ENCODE measurements at regions not wholly inside any gene's neighbourhood (a gene's known extent, or its start where the extent isn't known, plus 50 kb on each side); places are given as distances from the start of the nearest gene placed in this dataset.

GRCh38 chr7:155885167-155886155, 73.2 kb upstream of the SHH start:
- peak; percentile 72 to 81 for DNase-seq (ENCODE audit: low read depth in 2 of 2)
- no peak overlapping the region for H3K4me3 ChIP-seq (replicated peaks in 1 of 2; ENCODE audit: low read depth in 2 of 2, low read length in 2 of 2)
- TF ChIP-seq, protein P1, sequence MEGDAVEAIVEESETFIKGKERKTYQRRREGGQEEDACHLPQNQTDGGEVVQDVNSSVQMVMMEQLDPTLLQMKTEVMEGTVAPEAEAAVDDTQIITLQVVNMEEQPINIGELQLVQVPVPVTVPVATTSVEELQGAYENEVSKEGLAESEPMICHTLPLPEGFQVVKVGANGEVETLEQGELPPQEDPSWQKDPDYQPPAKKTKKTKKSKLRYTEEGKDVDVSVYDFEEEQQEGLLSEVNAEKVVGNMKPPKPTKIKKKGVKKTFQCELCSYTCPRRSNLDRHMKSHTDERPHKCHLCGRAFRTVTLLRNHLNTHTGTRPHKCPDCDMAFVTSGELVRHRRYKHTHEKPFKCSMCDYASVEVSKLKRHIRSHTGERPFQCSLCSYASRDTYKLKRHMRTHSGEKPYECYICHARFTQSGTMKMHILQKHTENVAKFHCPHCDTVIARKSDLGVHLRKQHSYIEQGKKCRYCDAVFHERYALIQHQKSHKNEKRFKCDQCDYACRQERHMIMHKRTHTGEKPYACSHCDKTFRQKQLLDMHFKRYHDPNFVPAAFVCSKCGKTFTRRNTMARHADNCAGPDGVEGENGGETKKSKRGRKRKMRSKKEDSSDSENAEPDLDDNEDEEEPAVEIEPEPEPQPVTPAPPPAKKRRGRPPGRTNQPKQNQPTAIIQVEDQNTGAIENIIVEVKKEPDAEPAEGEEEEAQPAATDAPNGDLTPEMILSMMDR (IDR thresholded peaks at IDR 0.05; ENCODE audit: low read depth, low read length) = no peak

DNA sequence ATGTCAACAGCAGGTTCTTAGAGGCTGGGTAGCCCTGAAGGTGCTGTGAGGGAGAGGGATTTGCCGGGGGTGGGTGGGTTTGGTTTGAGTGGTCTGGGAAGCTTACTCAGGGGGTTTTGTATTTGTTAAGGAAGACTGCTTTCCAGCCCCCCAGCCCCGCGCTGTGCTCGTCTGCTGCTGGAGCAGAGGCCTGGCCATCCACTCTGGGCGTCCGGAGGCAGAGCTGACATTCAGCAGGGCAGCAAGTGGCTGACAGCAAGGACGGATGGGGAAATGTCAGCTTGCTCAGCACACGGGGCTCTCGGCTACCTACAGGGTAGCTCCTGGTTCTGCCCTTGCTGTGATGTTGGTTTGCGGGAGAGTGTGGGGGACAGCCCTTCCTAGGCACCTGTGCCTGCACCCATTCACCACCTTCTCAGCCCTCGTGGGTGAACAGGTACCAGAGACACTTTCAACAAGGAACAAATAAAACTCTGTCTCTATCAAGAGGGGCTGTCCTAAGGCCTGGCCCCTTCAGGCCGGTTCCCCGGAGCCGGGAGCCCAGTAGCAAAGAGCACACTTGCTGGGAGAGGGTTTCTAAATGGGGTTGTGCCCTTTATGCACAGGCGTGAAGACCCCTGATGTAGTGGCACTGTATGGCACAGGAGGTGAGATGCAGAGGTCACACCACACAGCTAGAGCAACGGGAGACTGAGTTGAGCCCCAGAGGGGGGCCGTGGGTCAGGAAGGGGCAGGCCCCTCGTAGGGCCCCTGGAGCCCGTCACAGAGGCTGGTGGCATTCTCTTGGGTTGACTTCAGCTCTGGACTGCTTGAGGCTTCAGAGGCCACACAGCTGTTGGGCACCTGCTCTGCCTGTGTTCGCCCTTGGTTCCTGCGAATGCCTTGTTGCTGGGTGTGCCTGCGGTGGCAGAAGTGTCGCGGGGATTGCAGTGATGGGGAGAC, 72.2 kb upstream of the SHH start:
- no peak overlapping the region for H3K4me3 ChIP-seq (replicated peaks in 1 of 2; ENCODE audit: low read depth in 2 of 2, low read length in 2 of 2)
- TF ChIP-seq, protein P1 (IDR thresholded peaks at IDR 0.05; ENCODE audit: low read depth, low read length) = no peak
- DNase-seq (ENCODE audit: low read depth in 2 of 2) = no peak

DNA sequence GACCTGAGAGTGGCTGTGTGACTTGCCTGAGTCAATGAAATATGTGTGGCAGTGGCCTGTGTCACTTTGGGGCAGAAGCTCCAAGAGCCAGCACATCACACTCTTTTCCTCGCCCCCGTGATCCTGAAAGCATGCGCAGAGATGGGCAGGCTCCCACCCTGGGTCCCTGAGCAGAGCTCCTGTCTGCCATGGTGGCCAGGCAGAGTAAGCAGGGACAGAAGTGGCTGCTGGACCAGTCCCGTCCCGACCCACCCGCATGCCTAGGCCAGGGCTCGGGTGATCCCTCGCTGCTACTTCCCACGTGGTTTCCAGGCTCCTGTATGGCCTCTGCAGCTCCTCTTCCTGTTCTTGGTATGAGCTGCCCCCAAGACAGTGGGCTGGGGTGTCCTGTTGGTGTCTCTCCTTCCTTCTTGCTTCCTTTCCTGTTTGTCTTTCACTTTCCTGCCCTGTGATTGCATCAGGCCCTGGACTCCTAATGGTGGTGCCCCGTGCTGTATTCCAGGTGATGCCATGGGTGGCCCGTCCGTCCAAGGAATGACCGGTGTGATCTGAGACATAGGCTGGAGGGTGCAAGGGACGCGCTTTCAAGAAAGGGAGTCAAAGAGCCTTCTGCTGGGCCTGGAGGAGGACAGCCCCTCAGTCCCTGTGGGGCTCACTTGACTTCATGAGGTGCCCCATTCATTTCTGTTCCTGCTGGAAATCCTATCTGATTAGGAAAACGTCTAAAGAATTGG, 71.4 kb upstream of the SHH start:
- H3K4me3 ChIP-seq (replicated peaks in 1 of 2; ENCODE audit: low read depth in 2 of 2, low read length in 2 of 2) = no peak overlapping the region
- TF ChIP-seq, protein P1 (IDR thresholded peaks at IDR 0.05; ENCODE audit: low read depth, low read length) = no peak
- no peak for DNase-seq (ENCODE audit: low read depth in 2 of 2)

GRCh38 chr7:155882596-155882995, 70.3 kb upstream of the SHH start:
- no peak overlapping the region for H3K4me3 ChIP-seq (replicated peaks in 1 of 2; ENCODE audit: low read depth in 2 of 2, low read length in 2 of 2)
- TF ChIP-seq, protein P1 (IDR thresholded peaks at IDR 0.05; ENCODE audit: low read depth, low read length) = no peak
- DNase-seq (ENCODE audit: low read depth in 2 of 2) = peak; percentile 62 to 64

- TF ChIP-seq, protein P1 (IDR thresholded peaks at IDR 0.05; ENCODE audit: low read depth, low read length) = no peak
- H3K4me3 ChIP-seq (replicated peaks in 1 of 2; ENCODE audit: low read depth in 2 of 2, low read length in 2 of 2) = no peak overlapping the region
- DNase-seq (ENCODE audit: low read depth in 2 of 2) = no peak
Measured at GRCh38 chr7:155881471-155882350, 69.4 kb upstream of the SHH start.
